ENCODE measurements at regions not wholly inside any gene's neighbourhood (a gene's known extent, or its start where the extent isn't known, plus 50 kb on each side); places are given as distances from the start of the nearest gene placed in this dataset.

DNA sequence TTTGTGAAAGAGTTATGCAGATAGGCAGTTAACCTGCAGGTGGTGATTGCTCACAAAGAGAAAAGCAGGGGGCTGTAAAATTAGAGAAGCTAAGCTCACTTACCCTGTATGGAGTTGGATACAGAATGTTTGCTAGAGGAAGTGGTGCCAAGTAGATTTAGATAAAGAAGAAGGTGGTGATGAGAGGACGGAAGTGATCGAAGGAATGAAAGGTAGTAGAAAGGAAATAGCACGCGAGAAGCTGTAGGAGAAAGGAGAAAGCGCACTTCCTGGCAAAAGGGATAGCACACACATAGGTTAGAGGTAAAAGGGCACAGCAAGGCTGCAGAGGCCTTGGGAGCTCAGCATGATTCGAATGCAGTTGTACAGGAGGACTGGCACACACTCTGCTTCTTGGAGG lies 87.3 kb upstream of the CTSC start:
- Mint-ChIP-seq H3K9me3 (ENCODE audit: low read depth) (no peaks in the 10 kb centered on the region), H3K27me3 (ENCODE audit: low read depth) (peaks cover 11% of the 10 kb centered on the region), H3K4me3 (ENCODE audit: unreplicated experiment) (no peak overlapping the region), H3K36me3 (ENCODE audit: low read depth) (no peaks in the 10 kb centered on the region), H3K27ac (ENCODE audit: unreplicated experiment) (no peak overlapping the region), H3K4me1 (ENCODE audit: low read depth) (peaks cover 5% of the 10 kb centered on the region)
- DNase-seq (ENCODE audit: low spot score): no peak
- no peak for TF ChIP-seq CTCF (IDR thresholded peaks at IDR 0.05)

DNA sequence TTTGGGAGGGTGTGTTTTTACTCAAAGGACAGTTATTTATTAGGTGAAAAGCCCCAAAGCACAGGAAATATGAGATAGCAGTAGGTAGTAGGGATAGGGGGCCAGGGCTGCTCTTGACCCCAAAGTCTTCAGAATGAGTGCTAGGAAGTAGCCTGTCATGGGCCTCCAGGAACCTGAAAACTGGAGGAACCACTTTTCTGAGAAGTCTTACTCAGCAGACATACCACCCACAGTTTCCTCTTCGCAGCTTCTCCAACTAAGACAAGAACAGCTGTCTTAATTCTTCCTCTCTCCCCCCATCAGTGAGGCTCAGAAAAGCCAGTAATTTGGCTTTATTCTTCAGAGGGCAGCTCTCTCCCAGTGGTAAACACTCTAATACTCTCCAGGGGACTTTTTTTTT lies 84.0 kb upstream of the CTSC start:
- no peak overlapping the region for H3K4me3 Mint-ChIP-seq (ENCODE audit: unreplicated experiment)
- no peak for DNase-seq (ENCODE audit: low spot score)
- H3K27me3 Mint-ChIP-seq (ENCODE audit: low read depth): peaks cover 2% of the 10 kb centered on the region
- no peaks in the 10 kb centered on the region for H3K9me3 Mint-ChIP-seq (ENCODE audit: low read depth)
- no peak overlapping the region for H3K27ac Mint-ChIP-seq (ENCODE audit: unreplicated experiment)
- no peaks in the 10 kb centered on the region for H3K36me3 Mint-ChIP-seq (ENCODE audit: low read depth)
- peaks cover 5% of the 10 kb centered on the region for H3K4me1 Mint-ChIP-seq (ENCODE audit: low read depth)
- no peak for TF ChIP-seq CTCF (IDR thresholded peaks at IDR 0.05)

DNA sequence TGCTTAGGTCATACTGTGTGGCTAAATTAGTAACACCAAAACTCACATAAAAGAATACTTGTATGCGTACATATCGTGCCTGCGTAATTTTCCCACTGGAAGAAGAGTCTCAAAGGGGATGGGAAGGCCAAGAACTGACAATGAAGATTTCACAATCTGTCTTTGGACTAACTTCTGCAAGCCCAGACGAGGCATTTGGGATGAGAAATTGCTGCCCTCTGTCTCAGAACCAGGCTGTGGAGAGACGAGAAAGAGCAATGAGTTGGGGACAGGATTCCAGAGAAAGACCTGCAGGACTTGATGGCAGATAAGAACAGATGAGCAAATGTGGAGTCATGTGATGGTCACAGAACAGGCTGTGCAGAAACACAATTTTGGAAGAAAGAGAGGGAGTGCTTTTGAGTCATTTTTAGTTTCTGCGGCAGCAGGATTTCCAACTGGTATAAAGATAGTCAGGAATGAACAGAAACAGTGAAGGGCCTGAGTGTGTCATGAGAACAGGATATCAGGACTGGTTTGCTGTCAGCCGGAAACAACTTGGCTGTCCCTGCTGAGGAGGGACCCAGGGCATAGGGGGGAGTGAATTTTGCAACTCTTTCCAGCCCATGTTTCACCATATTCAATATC lies 82.7 kb upstream of the CTSC start:
- no peaks in the 10 kb centered on the region for H3K36me3 Mint-ChIP-seq (ENCODE audit: low read depth)
- no peak overlapping the region for H3K4me3 Mint-ChIP-seq (ENCODE audit: unreplicated experiment)
- peaks cover 2% of the 10 kb centered on the region for H3K27me3 Mint-ChIP-seq (ENCODE audit: low read depth)
- peaks cover 5% of the 10 kb centered on the region for H3K4me1 Mint-ChIP-seq (ENCODE audit: low read depth)
- no peak overlapping the region for H3K27ac Mint-ChIP-seq (ENCODE audit: unreplicated experiment)
- no peak for DNase-seq (ENCODE audit: low spot score)
- TF ChIP-seq CTCF (IDR thresholded peaks at IDR 0.05): no peak
- H3K9me3 Mint-ChIP-seq (ENCODE audit: low read depth): no peaks in the 10 kb centered on the region

DNA sequence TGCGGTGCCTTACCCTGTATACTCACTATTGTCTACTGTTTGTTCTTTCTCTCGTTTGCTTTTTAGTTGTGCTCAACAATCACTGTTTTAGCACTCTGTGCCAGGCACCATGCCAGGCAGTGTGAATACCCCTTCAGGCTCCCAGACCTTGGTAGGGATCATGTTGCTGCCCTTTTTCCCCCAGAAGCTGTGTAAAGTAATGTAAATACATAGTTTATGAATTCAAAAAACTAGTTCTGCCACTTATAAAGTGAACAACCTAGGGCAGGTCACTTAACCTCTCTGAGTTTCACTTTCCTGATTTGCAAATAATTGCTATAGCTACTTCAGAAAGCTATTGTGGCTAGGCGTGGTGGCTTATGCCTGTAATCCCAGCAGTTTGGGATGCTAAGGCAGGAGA lies 81.0 kb upstream of the CTSC start:
- Mint-ChIP-seq H3K27ac (ENCODE audit: unreplicated experiment) (no peak overlapping the region), H3K9me3 (ENCODE audit: low read depth) (no peaks in the 10 kb centered on the region), H3K27me3 (ENCODE audit: low read depth) (no peaks in the 10 kb centered on the region), H3K36me3 (ENCODE audit: low read depth) (no peaks in the 10 kb centered on the region), H3K4me3 (ENCODE audit: unreplicated experiment) (no peak overlapping the region), H3K4me1 (ENCODE audit: low read depth) (peaks cover 7% of the 10 kb centered on the region)
- no peak for TF ChIP-seq CTCF (IDR thresholded peaks at IDR 0.05)
- DNase-seq (ENCODE audit: low spot score): no peak

GRCh38 chr11:88415495-88415894 lies 78.0 kb upstream of the CTSC start:
- H3K27me3 Mint-ChIP-seq (ENCODE audit: low read depth): peaks cover 2% of the 10 kb centered on the region
- no peak overlapping the region for H3K4me3 Mint-ChIP-seq (ENCODE audit: unreplicated experiment)
- H3K36me3 Mint-ChIP-seq (ENCODE audit: low read depth): no peaks in the 10 kb centered on the region
- no peak overlapping the region for H3K27ac Mint-ChIP-seq (ENCODE audit: unreplicated experiment)
- H3K9me3 Mint-ChIP-seq (ENCODE audit: low read depth): no peaks in the 10 kb centered on the region
- no peak for TF ChIP-seq CTCF (IDR thresholded peaks at IDR 0.05)
- no peak for DNase-seq (ENCODE audit: low spot score)
- peaks cover 3% of the 10 kb centered on the region for H3K4me1 Mint-ChIP-seq (ENCODE audit: low read depth)
